Liver (tissue), 8 donors: ENCODE measurements at regions not wholly inside any gene's neighbourhood (a gene's known extent, or its start where the extent isn't known, plus 50 kb on each side); places are given as distances from the start of the nearest gene placed in this dataset.
A peak's percentile ranks its signal among the peaks of the same experiment; 100 is the strongest.

Experiments used
- DNase-seq: peaks from one replicate; pipeline ENCODE4 v3.0.0-alpha.2; 2017; ENCODE audit warnings: low spot score
- H3K27ac ChIP-seq, 2 donors: one replicate each; pipeline ENCODE4 v1.7.0; 2013; ENCODE audit warnings: inconsistent platforms in 2 of 2, low read length in 2 of 2, control low read depth in 1 of 2, low read depth in 1 of 2, mild to moderate bottlenecking in 1 of 2
- H3K27me3 ChIP-seq, 4 donors: one replicate each; pipeline versions ENCODE4 v1.6.1 to v1.7.0; 2013; ENCODE audit warnings: low read length in 3 of 4, inconsistent platforms in 1 of 4, mild to moderate bottlenecking in 1 of 4, moderate library complexity in 1 of 4; ENCODE audit not compliant: control insufficient read depth in 4 of 4, insufficient read depth in 4 of 4
- H3K36me3 ChIP-seq, 4 donors: one replicate each; pipeline versions ENCODE4 v1.6.1 to v1.7.0; 2013; ENCODE audit warnings: low read length in 3 of 4, mild to moderate bottlenecking in 3 of 4, low read depth in 1 of 4, moderate library complexity in 1 of 4; ENCODE audit not compliant: control insufficient read depth in 4 of 4, insufficient read depth in 3 of 4
- H3K4me1 ChIP-seq, 4 donors: one replicate each; pipeline versions ENCODE4 v1.6.1 to v1.7.0; 2013; ENCODE audit warnings: low read length in 3 of 4, mild to moderate bottlenecking in 3 of 4, moderate library complexity in 1 of 4; ENCODE audit not compliant: control insufficient read depth in 4 of 4, insufficient read depth in 4 of 4
- H3K4me3 ChIP-seq, 3 donors: one replicate each; pipeline versions ENCODE4 v1.6.1 to v1.7.0; 2013; ENCODE audit warnings: low read length in 3 of 3, control low read depth in 1 of 3, low read depth in 1 of 3, mild to moderate bottlenecking in 1 of 3
- H3K9ac ChIP-seq, 2 donors: one replicate each; pipeline ENCODE4 v1.7.0; 2013; ENCODE audit warnings: low read length in 2 of 2, mild to moderate bottlenecking in 2 of 2, moderate library complexity in 2 of 2, control low read depth in 1 of 2, low read depth in 1 of 2
- H3K9me3 ChIP-seq, 4 donors: one replicate each; pipeline versions ENCODE4 v1.6.1 to v1.7.0; 2013; ENCODE audit warnings: low read length in 3 of 4; ENCODE audit not compliant: control insufficient read depth in 4 of 4
- CTCF ChIP-seq: fragments of 150-350 bp; IDR thresholded peaks from 2 replicates; pipeline ENCODE4 v1.5.1; 2017; ENCODE audit warnings: improper control_type of control experiment, low read depth, low read length; ENCODE audit not compliant: missing input control
- EGR1 ChIP-seq, 2 donors: IDR thresholded peaks; 2 replicates each; pipeline ENCODE4 v1.6.1; 2016 to 2018; ENCODE audit warnings: antibody characterized with exemption in 2 of 2, low read depth in 2 of 2
- FOXA1 ChIP-seq: IDR thresholded peaks from 2 replicates; pipeline ENCODE4 v1.6.1; 2016; ENCODE audit warnings: antibody characterized with exemption
- HNF4A ChIP-seq, 2 donors: conservative IDR thresholded peaks; 2 replicates each; pipeline ENCODE4 v1.6.1; 2016; ENCODE audit warnings: antibody characterized with exemption in 2 of 2, mild to moderate bottlenecking in 2 of 2
- HNF4G ChIP-seq: IDR thresholded peaks from 2 replicates; pipeline ENCODE4 v1.6.1; 2016; ENCODE audit warnings: antibody characterized with exemption
- JUND ChIP-seq, 2 donors: IDR thresholded peaks; 2 replicates each; pipeline ENCODE4 v1.6.1; 2016; ENCODE audit warnings: antibody characterized with exemption in 2 of 2
- MAX ChIP-seq: IDR thresholded peaks from 2 replicates; pipeline ENCODE4 v1.6.1; 2016; ENCODE audit warnings: antibody characterized with exemption
- RAD21 ChIP-seq, 2 donors: IDR thresholded peaks; 2 replicates each; pipeline ENCODE4 v1.6.1; 2016; ENCODE audit warnings: antibody characterized with exemption in 2 of 2, mild to moderate bottlenecking in 2 of 2
- REST ChIP-seq: IDR thresholded peaks from 2 replicates; pipeline ENCODE4 v1.6.1; 2016; ENCODE audit warnings: antibody characterized with exemption, mild to moderate bottlenecking
- SP1 ChIP-seq: IDR thresholded peaks from 2 replicates; pipeline ENCODE4 v1.6.1; 2018; ENCODE audit warnings: antibody characterized with exemption, mild to moderate bottlenecking
- TAF1 ChIP-seq: conservative IDR thresholded peaks from 2 replicates; pipeline ENCODE4 v1.6.1; 2016; ENCODE audit warnings: antibody characterized with exemption, mild to moderate bottlenecking
- WGBS: extraction: QIAGEN DNeasy Blood & Tissue Kit; methylation state at CpG from one replicate; pipeline ENCODE4 v1.1.7; 2013; 5-methylcytosine and 5-hydroxymethylcytosine counted together
- donor health status: healthy.
- donor health status: healthy.
- donor health status: healthy.
- donor health status: healthy.
- donor health status: healthy.

- Histone ChIP-seq H3K4me1 (peaks cover 0 to 1% (median 0%) of the 10 kb centered on the region in 4 donors), H3K9me3 (peaks cover 0 to 9% (median 2%) of the 10 kb centered on the region in 4 donors), H3K27ac (no peak overlapping the region), H3K27me3 (peaks cover 0 to 2% (median 1%) of the 10 kb centered on the region in 4 donors), H3K9ac (no peak overlapping the region), H3K36me3 (no peaks in the 10 kb centered on the region), H3K4me3 (peak overlapping the region in 1 of 3 donors; percentile 26)
- TF ChIP-seq EGR1 (IDR thresholded peaks at IDR 0.05; ENCODE audit: low read depth in 2 of 2): no peak
- WGBS: 35% methylated on average over 13 of the region's 13 CpGs
- DNase-seq: no peak
Measured at GRCh38 chr7:56175771-56176170, 59.6 kb upstream of the NUPR2 start.

- DNase-seq: no peak
- no peak overlapping the region for H3K27ac ChIP-seq
Measured at GRCh38 chr7:56174875-56175760, 58.9 kb upstream of the NUPR2 start.

More at GRCh38 chr7:56174875-56175760, 58.9 kb upstream of the NUPR2 start:
- Histone ChIP-seq H3K4me1 (peaks cover 0 to 1% (median 0%) of the 10 kb centered on the region in 4 donors), H3K9ac (no peak overlapping the region), H3K36me3 (no peaks in the 10 kb centered on the region), H3K4me3 (peak overlapping the region in 2 of 3 donors; percentile 26 to 28), H3K27me3 (peaks cover 0 to 2% (median 1%) of the 10 kb centered on the region in 4 donors), H3K9me3 (peaks cover 0 to 9% (median 2%) of the 10 kb centered on the region in 4 donors)
- TF ChIP-seq CTCF: no peak
- TF ChIP-seq HNF4A (conservative IDR thresholded peaks at IDR 0.05): no peak
- no peak for TF ChIP-seq SP1
- TF ChIP-seq MAX: no peak
- TF ChIP-seq REST: no peak
- TF ChIP-seq FOXA1: no peak
- no peak for TF ChIP-seq JUND (IDR thresholded peaks at IDR 0.05)
- no peak for TF ChIP-seq TAF1
- TF ChIP-seq HNF4G: no peak
- TF ChIP-seq RAD21 (IDR thresholded peaks at IDR 0.05): no peak
- 14% methylated on average over 81 of the region's 81 CpGs for WGBS
